ENCODE measurements at regions not wholly inside any gene's neighbourhood (a gene's known extent, or its start where the extent isn't known, plus 50 kb on each side); places are given as distances from the start of the nearest gene placed in this dataset.

DNA sequence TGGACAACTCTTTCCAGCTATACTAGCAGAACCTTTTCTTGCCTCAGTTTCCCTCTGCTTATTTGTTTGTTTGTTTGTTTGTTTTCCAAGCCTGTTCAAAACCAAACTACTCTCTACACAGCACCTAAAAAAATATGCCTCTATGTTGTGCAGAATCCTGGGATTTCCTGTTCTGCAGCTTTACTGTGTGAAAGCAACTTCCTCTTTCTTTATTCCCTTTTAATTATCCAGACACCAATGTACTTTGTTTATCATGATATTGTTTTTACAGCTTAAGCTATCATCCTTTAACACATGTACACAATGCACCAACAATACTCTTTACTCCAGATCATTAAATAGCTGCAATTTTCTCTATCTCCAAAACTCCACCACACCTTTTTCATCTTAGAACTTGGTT, 259.5 kb downstream of the EPHA4 start:
- Histone ChIP-seq H3K4me1 (no peaks in the 10 kb centered on the region), H3K27ac (no peak overlapping the region), H3K4me3 (no peak overlapping the region), H3K27me3 (no peaks in the 10 kb centered on the region), H3K36me3 (no peaks in the 10 kb centered on the region), H3K9me3 (no peaks in the 10 kb centered on the region)
- no peak for TF ChIP-seq POLR2A (IDR thresholded peaks at IDR 0.05)
- TF ChIP-seq, protein P1, sequence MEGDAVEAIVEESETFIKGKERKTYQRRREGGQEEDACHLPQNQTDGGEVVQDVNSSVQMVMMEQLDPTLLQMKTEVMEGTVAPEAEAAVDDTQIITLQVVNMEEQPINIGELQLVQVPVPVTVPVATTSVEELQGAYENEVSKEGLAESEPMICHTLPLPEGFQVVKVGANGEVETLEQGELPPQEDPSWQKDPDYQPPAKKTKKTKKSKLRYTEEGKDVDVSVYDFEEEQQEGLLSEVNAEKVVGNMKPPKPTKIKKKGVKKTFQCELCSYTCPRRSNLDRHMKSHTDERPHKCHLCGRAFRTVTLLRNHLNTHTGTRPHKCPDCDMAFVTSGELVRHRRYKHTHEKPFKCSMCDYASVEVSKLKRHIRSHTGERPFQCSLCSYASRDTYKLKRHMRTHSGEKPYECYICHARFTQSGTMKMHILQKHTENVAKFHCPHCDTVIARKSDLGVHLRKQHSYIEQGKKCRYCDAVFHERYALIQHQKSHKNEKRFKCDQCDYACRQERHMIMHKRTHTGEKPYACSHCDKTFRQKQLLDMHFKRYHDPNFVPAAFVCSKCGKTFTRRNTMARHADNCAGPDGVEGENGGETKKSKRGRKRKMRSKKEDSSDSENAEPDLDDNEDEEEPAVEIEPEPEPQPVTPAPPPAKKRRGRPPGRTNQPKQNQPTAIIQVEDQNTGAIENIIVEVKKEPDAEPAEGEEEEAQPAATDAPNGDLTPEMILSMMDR (IDR thresholded peaks at IDR 0.05): no peak
- intact Hi-C loops (cut with DNase I; ENCODE audit: low total_unique reads): no loop called here
- no peak for DNase-seq (ENCODE audit: low spot score in 2 of 2)

DNA sequence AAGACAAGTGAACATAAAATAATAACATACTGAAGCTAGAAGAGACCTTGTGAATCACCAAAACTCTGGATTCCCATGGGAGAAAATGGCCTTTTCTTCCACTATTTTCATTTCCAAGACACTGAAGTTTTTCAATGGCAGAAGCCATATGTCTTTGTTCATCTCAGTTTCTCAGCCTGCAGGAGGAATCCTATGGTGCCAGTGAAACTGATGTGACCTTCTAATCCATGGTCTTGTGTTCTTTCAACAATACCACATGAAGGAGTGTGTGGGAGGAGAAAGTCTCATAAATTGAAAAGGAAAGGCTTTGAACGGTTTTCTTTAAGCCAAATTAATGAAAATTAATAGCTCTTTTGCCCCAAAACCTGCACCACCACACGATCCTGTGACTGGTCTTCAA, 257.3 kb downstream of the EPHA4 start:
- intact Hi-C loops (cut with DNase I; ENCODE audit: low total_unique reads): no loop called here

DNA sequence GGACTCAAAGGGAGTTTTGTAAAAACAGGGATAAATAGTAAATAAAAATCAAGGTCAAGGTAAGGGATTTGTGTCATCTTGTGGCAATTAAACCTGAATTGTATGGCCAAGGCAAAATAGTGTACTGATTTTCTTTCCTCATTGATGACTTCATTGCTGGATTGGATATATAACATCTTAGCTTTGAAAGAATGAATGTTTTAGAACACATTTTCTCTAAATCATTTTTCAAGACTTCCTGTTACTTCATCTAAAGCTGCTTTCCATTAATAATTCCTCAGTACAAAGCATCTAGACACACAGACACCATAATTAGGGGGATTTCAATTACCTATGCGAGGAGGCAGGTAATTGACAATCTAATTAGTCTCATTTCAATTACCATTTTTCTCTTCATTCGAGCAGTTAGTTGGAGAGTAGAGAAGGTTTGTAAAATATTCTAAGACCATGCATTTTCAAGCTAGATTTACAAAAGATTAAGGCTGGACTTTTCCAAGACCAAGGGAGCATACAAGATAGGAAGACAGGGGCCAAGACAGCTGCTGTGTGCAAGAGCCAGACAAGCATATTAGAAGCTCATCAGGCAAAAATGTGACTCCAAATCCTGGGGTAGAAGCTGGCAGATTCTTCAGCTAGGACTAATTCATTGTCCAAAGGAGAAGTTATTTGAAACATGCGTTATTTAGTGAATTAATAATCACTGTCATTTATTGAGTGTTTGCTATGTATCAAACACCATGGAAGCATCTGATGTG, 253.6 kb downstream of the EPHA4 start:
- intact Hi-C loops (cut with DNase I; ENCODE audit: low total_unique reads): no loop called here
- H3K27me3 ChIP-seq: no peaks in the 10 kb centered on the region

More for the DNA sequence above, 257.3 kb downstream of the EPHA4 start:
- no peaks in the 10 kb centered on the region for H3K4me1 ChIP-seq
- no peak overlapping the region for H3K4me3 ChIP-seq
- H3K9me3 ChIP-seq: no peaks in the 10 kb centered on the region
- H3K27ac ChIP-seq: no peak overlapping the region
- no peak for DNase-seq (ENCODE audit: low spot score in 2 of 2)
- no peaks in the 10 kb centered on the region for H3K36me3 ChIP-seq
- no peaks in the 10 kb centered on the region for H3K27me3 ChIP-seq
- TF ChIP-seq POLR2A (IDR thresholded peaks at IDR 0.05) (no peak), POLR2AphosphoS5 (IDR thresholded peaks at IDR 0.05) (no peak)
- TF ChIP-seq, protein P1 (IDR thresholded peaks at IDR 0.05): no peak

DNA sequence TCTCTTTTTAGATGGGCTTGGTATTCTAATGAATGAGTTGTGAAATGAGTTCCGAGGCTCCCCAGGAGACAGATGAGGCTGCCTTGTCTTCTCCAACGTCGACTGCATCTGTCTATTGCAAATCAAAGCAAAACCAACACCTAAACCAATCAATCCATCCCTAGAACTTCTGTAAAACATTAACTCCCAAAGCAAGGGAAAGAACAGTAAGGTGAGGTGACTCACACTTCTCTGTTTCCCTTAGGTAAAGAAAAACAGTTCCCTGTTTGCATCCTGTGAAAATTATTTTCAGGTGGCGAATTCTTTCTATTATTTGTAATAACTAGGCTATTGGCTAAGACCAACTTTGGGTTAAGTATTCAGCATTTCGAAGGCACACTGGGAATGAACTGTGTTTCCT, 249.4 kb downstream of the EPHA4 start:
- DNase-seq (ENCODE audit: low spot score in 2 of 2): no peak
- Histone ChIP-seq H3K9me3 (no peaks in the 10 kb centered on the region), H3K27ac (no peak overlapping the region), H3K4me1 (no peaks in the 10 kb centered on the region), H3K4me3 (no peak overlapping the region), H3K27me3 (no peaks in the 10 kb centered on the region), H3K36me3 (no peaks in the 10 kb centered on the region)
- TF ChIP-seq POLR2A (IDR thresholded peaks at IDR 0.05): no peak
- TF ChIP-seq, protein P1 (IDR thresholded peaks at IDR 0.05): no peak
- no peak for TF ChIP-seq POLR2AphosphoS5 (IDR thresholded peaks at IDR 0.05)
- intact Hi-C loops (cut with DNase I; ENCODE audit: low total_unique reads): no loop called here

More for the DNA sequence above, 253.6 kb downstream of the EPHA4 start:
- TF ChIP-seq, protein P1 (IDR thresholded peaks at IDR 0.05): no peak
- no peak for TF ChIP-seq POLR2A (IDR thresholded peaks at IDR 0.05)
- no peak for TF ChIP-seq POLR2AphosphoS5 (IDR thresholded peaks at IDR 0.05)
- no peak overlapping the region for H3K27ac ChIP-seq
- H3K4me1 ChIP-seq: no peaks in the 10 kb centered on the region
- H3K9me3 ChIP-seq: no peaks in the 10 kb centered on the region
- H3K36me3 ChIP-seq: no peaks in the 10 kb centered on the region
- no peak for DNase-seq (ENCODE audit: low spot score in 2 of 2)
- H3K4me3 ChIP-seq: no peak overlapping the region

DNA sequence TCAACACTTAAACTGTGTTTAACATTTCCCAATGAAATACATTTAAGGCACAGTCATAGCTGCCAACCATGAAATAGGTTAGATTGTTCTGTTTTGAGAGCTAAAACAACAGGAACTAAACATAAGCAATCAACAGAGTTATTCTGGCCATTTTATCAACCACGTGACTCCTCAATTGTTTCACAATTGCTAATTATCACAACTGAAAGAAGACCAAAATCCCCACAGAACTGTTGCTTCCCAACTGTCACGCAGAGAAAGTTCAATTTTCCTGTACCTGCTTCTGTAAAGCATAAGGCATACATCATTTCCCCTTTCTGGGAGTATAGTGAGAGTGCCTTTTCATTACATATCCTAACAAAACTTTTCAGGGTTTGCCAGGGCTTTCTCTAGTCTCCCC, 248.6 kb downstream of the EPHA4 start:
- H3K27me3 ChIP-seq: no peaks in the 10 kb centered on the region
- H3K27ac ChIP-seq: no peak overlapping the region
- TF ChIP-seq, protein P1 (IDR thresholded peaks at IDR 0.05): no peak
- TF ChIP-seq POLR2AphosphoS5 (IDR thresholded peaks at IDR 0.05): no peak
- no peak for TF ChIP-seq POLR2A (IDR thresholded peaks at IDR 0.05)
- H3K9me3 ChIP-seq: no peaks in the 10 kb centered on the region
- no peaks in the 10 kb centered on the region for H3K4me1 ChIP-seq
- intact Hi-C loops (cut with DNase I; ENCODE audit: low total_unique reads): no loop called here
- no peak overlapping the region for H3K4me3 ChIP-seq
- no peak for DNase-seq (ENCODE audit: low spot score in 2 of 2)
- H3K36me3 ChIP-seq: no peaks in the 10 kb centered on the region

Data from breast epithelium (tissue), 4 donors.